Karpas-422 (cell line): ENCODE measurements at regions not wholly inside any gene's neighbourhood (a gene's known extent, or its start where the extent isn't known, plus 50 kb on each side); places are given as distances from the start of the nearest gene placed in this dataset.

ENCODE experiments used
- DNase-seq: peaks from one replicate; pipeline ENCODE4 v3.0.0-alpha.2; 2015
- H2AFZ ChIP-seq: fragments of 200-600 bp; sonication (generic); 2 replicates; pipeline ENCODE4 v1.6.1; 2014; ENCODE audit warnings: antibody characterized with exemption, low read length, mixed read lengths
- H3K27ac ChIP-seq: fragments of 200-600 bp; sonication (generic); 2 replicates; pipeline ENCODE4 v1.5.1; 2014; ENCODE audit warnings: mild to moderate bottlenecking, low read length, moderate library complexity
- H3K27me3 ChIP-seq: fragments of 200-600 bp; sonication (generic); 2 replicates; pipeline ENCODE4 v1.6.1; 2014; ENCODE audit warnings: low read length, mixed read lengths
- H3K36me3 ChIP-seq: fragments of 200-600 bp; sonication (generic); 2 replicates; pipeline ENCODE4 v1.6.1; 2014; ENCODE audit warnings: low read length, mixed read lengths; ENCODE audit not compliant: insufficient read depth
- H3K4me1 ChIP-seq: fragments of 200-600 bp; sonication (generic); 2 replicates; pipeline ENCODE4 v1.6.1; 2014; ENCODE audit warnings: mild to moderate bottlenecking, low read length, mixed read lengths
- H3K4me2 ChIP-seq: fragments of 200-600 bp; sonication (generic); 2 replicates; pipeline ENCODE4 v1.6.1; 2014; ENCODE audit warnings: low read length, low read depth, mild to moderate bottlenecking; ENCODE audit not compliant: poor library complexity, severe bottlenecking
- H3K4me3 ChIP-seq: fragments of 200-600 bp; sonication (generic); 2 replicates; pipeline ENCODE4 v1.5.1; 2014; ENCODE audit warnings: mild to moderate bottlenecking, antibody characterized with exemption, low read length, mixed read lengths
- H3K79me2 ChIP-seq: fragments of 200-600 bp; sonication (generic); 2 replicates; pipeline ENCODE4 v1.6.1; 2014; ENCODE audit warnings: mild to moderate bottlenecking, low read length, mixed read lengths
- H3K9ac ChIP-seq: fragments of 200-600 bp; sonication (generic); 2 replicates; pipeline ENCODE4 v1.6.0; 2014; ENCODE audit warnings: low read length
- H3K9me2 ChIP-seq: fragments of 200-600 bp; sonication (generic), shearing (Covaris generic); replicated peaks from 2 replicates; pipeline ENCODE4 v1.6.0; 2014; ENCODE audit warnings: mild to moderate bottlenecking, low read length, moderate library complexity; ENCODE audit not compliant: insufficient read depth
- H3K9me3 ChIP-seq: fragments of 300-700, 200-600 bp; sonication (generic); 2 replicates; pipeline ENCODE4 v1.6.1; 2014; ENCODE audit warnings: low read length, mixed read lengths
- H4K20me1 ChIP-seq: fragments of 200-600 bp; sonication (generic); 2 replicates; pipeline ENCODE4 v1.6.1; 2014; ENCODE audit warnings: mild to moderate bottlenecking, antibody characterized with exemption, low read length, low read depth; ENCODE audit not compliant: insufficient read depth

DNA sequence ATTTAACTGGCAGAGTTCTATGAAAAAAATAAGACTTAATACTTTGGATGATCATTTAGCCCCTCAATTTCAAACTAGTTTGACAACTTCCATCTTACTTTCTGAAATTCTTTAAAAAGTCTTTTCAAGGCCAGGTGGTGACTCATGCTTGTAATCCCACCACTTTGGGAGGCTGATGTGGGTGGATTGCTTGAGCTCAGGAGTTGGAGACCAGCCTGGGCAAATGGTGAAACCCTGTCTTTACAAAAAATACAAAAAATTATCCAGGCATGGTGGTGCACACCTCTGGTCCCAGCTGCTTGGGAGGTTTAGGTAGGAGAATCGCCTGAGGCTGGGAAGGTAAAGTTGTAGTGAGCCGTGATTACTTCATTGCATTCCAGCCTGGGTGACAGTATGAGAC is 154.4 kb downstream of the TANC2 start:
- no peak overlapping the region for H2AFZ ChIP-seq
- no peak overlapping the region for H3K4me3 ChIP-seq
- no peaks in the 10 kb centered on the region for H4K20me1 ChIP-seq
- H3K27me3 ChIP-seq, result no peaks in the 10 kb centered on the region
- H3K9me3 ChIP-seq, result no peaks in the 10 kb centered on the region
- H3K9ac ChIP-seq, result no peak overlapping the region
- no peaks in the 10 kb centered on the region for H3K9me2 ChIP-seq
- H3K79me2 ChIP-seq, result no peaks in the 10 kb centered on the region
- no peak overlapping the region for H3K4me2 ChIP-seq
- DNase-seq, result no peak
- H3K4me1 ChIP-seq, result no peaks in the 10 kb centered on the region
- no peaks in the 10 kb centered on the region for H3K36me3 ChIP-seq
- H3K27ac ChIP-seq, result no peak overlapping the region

DNA sequence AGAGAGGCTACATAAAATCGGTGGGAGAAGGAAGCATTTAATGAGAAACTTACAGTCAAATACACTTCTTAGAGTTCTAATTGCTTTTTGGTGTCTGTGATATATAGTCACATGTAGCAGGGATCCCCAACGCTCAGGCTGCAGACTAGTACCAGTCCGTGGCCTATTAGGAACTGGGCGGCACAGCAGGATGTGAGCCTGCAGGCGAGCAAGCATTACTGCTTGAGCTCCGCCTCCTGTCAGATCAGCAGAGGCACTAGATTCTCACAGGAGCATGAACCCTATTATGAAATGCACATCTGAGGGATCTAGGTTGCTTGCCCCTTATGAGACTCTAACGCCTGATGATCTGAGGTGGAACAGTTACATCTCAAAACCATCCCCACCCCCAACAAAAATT is 158.5 kb downstream of the TANC2 start:
- no peak overlapping the region for H3K4me3 ChIP-seq
- no peak overlapping the region for H3K4me2 ChIP-seq
- no peaks in the 10 kb centered on the region for H4K20me1 ChIP-seq
- H3K27ac ChIP-seq, result no peak overlapping the region
- DNase-seq, result no peak
- no peaks in the 10 kb centered on the region for H3K79me2 ChIP-seq
- H3K9me3 ChIP-seq, result no peaks in the 10 kb centered on the region
- H2AFZ ChIP-seq, result no peak overlapping the region
- no peaks in the 10 kb centered on the region for H3K9me2 ChIP-seq
- no peaks in the 10 kb centered on the region for H3K4me1 ChIP-seq
- H3K9ac ChIP-seq, result no peak overlapping the region
- no peaks in the 10 kb centered on the region for H3K36me3 ChIP-seq
- no peaks in the 10 kb centered on the region for H3K27me3 ChIP-seq

DNA sequence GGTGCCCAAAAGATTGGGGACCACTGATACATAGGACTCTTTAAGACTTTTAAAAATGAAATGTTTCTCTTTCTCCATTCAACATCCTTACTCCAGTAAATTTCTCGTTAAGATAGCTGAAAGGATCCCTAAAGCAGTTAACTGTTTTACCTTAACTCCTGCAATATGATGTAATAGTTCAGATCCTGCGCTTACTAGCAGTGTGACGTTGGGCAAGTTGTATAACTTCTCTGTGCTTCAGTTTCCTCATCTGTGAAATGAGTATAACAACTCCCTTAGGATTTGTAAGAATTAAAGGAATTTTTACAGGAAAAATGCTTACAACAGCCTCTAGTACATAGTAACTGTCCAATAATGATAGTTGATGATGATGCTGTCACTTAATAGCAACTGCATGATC is 158.9 kb downstream of the TANC2 start:
- no peaks in the 10 kb centered on the region for H3K27me3 ChIP-seq
- H3K9ac ChIP-seq, result no peak overlapping the region
- H3K79me2 ChIP-seq, result no peaks in the 10 kb centered on the region
- H4K20me1 ChIP-seq, result no peaks in the 10 kb centered on the region
- no peak overlapping the region for H3K4me2 ChIP-seq
- no peaks in the 10 kb centered on the region for H3K4me1 ChIP-seq
- no peak overlapping the region for H3K27ac ChIP-seq
- no peak for DNase-seq
- no peaks in the 10 kb centered on the region for H3K9me2 ChIP-seq
- H3K36me3 ChIP-seq, result no peaks in the 10 kb centered on the region
- H3K9me3 ChIP-seq, result no peaks in the 10 kb centered on the region
- no peak overlapping the region for H2AFZ ChIP-seq
- no peak overlapping the region for H3K4me3 ChIP-seq

DNA sequence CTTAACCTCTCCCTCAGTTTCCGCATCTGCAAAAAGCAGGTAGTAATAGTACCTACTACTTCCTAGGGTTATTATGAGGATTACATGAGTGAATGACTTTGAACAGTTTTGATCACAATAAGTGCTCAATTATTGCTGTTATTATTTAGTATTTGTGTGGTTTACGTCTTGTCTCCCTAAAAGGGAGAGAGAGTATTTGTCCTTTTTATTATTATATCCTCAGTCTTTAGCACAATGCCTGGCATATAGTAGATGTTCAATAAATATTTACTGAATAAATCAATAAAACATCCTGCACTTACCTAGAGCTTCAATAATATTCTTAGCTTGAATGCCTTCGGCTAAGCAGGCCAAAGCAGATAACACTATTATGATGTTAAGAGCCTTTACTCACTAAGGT is 160.0 kb downstream of the TANC2 start:
- Histone ChIP-seq H3K4me3 (no peak overlapping the region), H3K9me3 (no peaks in the 10 kb centered on the region), H3K9ac (no peak overlapping the region), H3K27ac (no peak overlapping the region), H3K36me3 (no peaks in the 10 kb centered on the region), H3K4me2 (no peak overlapping the region), H4K20me1 (no peaks in the 10 kb centered on the region), H3K27me3 (no peaks in the 10 kb centered on the region), H3K9me2 (no peaks in the 10 kb centered on the region), H2AFZ (no peak overlapping the region), H3K4me1 (no peaks in the 10 kb centered on the region), H3K79me2 (no peaks in the 10 kb centered on the region)
- DNase-seq, result no peak

DNA sequence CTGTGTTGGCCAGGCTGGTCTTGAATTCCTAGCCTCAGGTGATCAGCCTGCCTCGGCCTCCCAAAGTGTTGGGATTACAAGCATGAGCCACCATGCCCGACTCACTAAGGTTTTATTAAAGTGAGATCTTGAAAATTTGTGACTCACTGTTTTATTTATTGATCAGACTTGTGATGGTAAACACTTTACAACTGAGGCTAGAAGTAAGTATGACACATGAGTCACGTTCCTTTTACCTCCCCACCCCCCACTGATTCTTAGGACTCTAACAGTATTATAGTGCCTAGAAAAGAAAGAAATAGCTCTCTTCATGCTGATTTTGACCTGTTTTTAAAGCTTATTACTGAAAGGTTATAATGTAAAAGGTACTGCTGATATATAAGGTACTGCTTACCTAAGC is 160.6 kb downstream of the TANC2 start:
- H3K27me3 ChIP-seq, result no peaks in the 10 kb centered on the region
- no peaks in the 10 kb centered on the region for H3K79me2 ChIP-seq
- no peak overlapping the region for H3K9ac ChIP-seq
- no peaks in the 10 kb centered on the region for H3K36me3 ChIP-seq
- no peaks in the 10 kb centered on the region for H3K9me3 ChIP-seq
- no peak overlapping the region for H3K4me3 ChIP-seq
- no peaks in the 10 kb centered on the region for H3K4me1 ChIP-seq
- no peak overlapping the region for H2AFZ ChIP-seq
- DNase-seq, result no peak
- H3K9me2 ChIP-seq, result no peaks in the 10 kb centered on the region
- H4K20me1 ChIP-seq, result no peaks in the 10 kb centered on the region
- H3K27ac ChIP-seq, result no peak overlapping the region
- no peak overlapping the region for H3K4me2 ChIP-seq

DNA sequence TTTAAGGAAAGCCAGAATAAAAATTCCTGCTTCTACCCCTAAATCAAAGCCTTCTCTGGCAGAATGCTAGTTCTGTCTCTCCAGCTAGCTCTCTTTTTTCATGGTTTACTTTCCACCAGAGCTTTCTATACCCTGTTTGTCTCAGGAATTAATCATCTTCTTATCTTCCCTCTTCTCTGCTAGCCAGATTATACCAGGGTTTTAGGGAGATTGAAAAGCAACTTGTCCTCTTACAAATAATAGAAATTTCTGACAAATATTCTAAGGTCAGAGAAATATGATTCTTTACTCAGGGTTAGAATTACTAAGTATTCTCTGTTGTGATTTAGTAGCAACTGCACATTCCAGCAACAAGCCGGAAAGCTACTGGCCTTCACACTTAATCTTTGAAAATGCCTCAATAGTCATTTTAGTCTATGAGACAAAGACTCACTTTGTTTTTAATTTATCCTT is 166.4 kb downstream of the TANC2 start:
- Histone ChIP-seq H4K20me1 (0 out of 2 replicates have a peak, but pooled peaks cover 11% of the 10 kb centered on the region), H3K4me3 (no peak overlapping the region), H3K9me3 (no peaks in the 10 kb centered on the region), H3K9ac (no peak overlapping the region), H2AFZ (no peak overlapping the region), H3K36me3 (no peaks in the 10 kb centered on the region), H3K27ac (no peak overlapping the region), H3K27me3 (no peaks in the 10 kb centered on the region), H3K4me1 (no peaks in the 10 kb centered on the region), H3K4me2 (no peak overlapping the region), H3K9me2 (no peaks in the 10 kb centered on the region), H3K79me2 (no peaks in the 10 kb centered on the region)
- no peak for DNase-seq

DNA sequence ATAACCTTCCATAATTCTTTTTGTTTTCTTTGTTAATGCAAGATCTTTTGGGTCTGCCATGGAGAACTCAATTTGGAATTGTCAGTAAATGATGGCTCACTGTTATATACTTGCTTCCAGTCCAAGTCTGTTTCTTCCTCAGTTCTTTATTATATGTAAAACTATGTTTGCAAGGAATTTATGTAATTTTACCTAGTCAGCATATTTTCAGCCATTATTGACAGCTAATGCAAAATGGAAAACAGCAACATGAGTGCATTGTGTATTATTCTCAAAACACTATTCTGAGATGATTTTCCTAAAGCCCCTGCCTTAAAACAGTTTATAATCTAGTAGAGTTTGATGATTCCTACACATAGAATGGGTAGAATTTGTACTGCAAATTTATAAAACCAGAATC is 167.5 kb downstream of the TANC2 start:
- 0 out of 2 replicates have a peak, but pooled peaks cover 11% of the 10 kb centered on the region for H4K20me1 ChIP-seq
- H3K4me3 ChIP-seq, result no peak overlapping the region
- no peak overlapping the region for H3K4me2 ChIP-seq
- H3K9me3 ChIP-seq, result no peaks in the 10 kb centered on the region
- no peak for DNase-seq
- H3K9ac ChIP-seq, result no peak overlapping the region
- no peaks in the 10 kb centered on the region for H3K9me2 ChIP-seq
- H3K36me3 ChIP-seq, result no peaks in the 10 kb centered on the region
- no peaks in the 10 kb centered on the region for H3K4me1 ChIP-seq
- H3K27ac ChIP-seq, result no peak overlapping the region
- H3K79me2 ChIP-seq, result no peaks in the 10 kb centered on the region
- H2AFZ ChIP-seq, result no peak overlapping the region
- no peaks in the 10 kb centered on the region for H3K27me3 ChIP-seq

DNA sequence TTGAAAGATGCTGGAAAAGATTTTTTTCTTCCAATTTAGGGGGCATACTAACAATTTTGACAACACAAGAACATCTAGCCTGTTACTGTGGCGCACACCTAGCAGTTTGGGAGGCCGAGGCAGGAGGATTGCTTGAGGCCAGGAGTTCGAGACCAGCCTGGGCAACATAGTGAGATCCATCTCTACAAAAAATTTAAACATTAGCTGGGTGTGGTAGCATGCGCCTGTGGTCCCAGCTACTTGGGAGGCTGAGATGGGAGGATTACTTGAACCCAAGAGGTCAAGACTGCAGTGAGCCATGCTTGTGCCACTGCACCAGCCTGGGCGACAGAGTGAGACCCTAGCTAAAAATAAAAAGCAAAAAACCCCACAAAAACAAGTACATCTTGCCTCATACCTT is 168.8 kb downstream of the TANC2 start:
- no peaks in the 10 kb centered on the region for H3K79me2 ChIP-seq

More for the DNA sequence above, 168.8 kb downstream of the TANC2 start:
- no peak for DNase-seq
- 0 out of 2 replicates have a peak, but pooled peaks cover 11% of the 10 kb centered on the region for H4K20me1 ChIP-seq
- no peaks in the 10 kb centered on the region for H3K4me1 ChIP-seq
- no peaks in the 10 kb centered on the region for H3K9me3 ChIP-seq
- H3K4me3 ChIP-seq, result no peak overlapping the region
- H2AFZ ChIP-seq, result no peak overlapping the region
- no peak overlapping the region for H3K9ac ChIP-seq
- H3K27ac ChIP-seq, result no peak overlapping the region
- no peaks in the 10 kb centered on the region for H3K36me3 ChIP-seq
- no peaks in the 10 kb centered on the region for H3K9me2 ChIP-seq
- H3K4me2 ChIP-seq, result no peak overlapping the region
- no peaks in the 10 kb centered on the region for H3K27me3 ChIP-seq
